ENCODE measurements at regions not wholly inside any gene's neighbourhood (a gene's known extent, or its start where the extent isn't known, plus 50 kb on each side); places are given as distances from the start of the nearest gene placed in this dataset.

GRCh38 chr12:130090542-130090941 lies 71.7 kb upstream of the FZD10 start:
- BruUV-seq (replicated peaks) = no TSS peak
- CTCF ChIA-PET = no interaction called here
- DNase-seq = no peak
- TF ChIP-seq CTCF (IDR thresholded peaks at IDR 0.05; ENCODE audit: unreplicated experiment) = no peak
- Mint-ChIP-seq H3K27ac (ENCODE audit: unreplicated experiment) (no peak overlapping the region), H3K9me3 (ENCODE audit: low read depth, unreplicated experiment) (peaks cover 23% of the 10 kb centered on the region), H3K4me3 (ENCODE audit: low read depth, unreplicated experiment) (no peak overlapping the region), H3K27me3 (ENCODE audit: unreplicated experiment) (no peaks in the 10 kb centered on the region), H3K4me1 (ENCODE audit: low read depth, unreplicated experiment) (no peaks in the 10 kb centered on the region), H3K36me3 (ENCODE audit: insufficient read depth, unreplicated experiment) (no peaks in the 10 kb centered on the region)
- intact Hi-C loops (cut with micrococcal nuclease; ENCODE audit: unreplicated experiment) = no loop called here

DNA sequence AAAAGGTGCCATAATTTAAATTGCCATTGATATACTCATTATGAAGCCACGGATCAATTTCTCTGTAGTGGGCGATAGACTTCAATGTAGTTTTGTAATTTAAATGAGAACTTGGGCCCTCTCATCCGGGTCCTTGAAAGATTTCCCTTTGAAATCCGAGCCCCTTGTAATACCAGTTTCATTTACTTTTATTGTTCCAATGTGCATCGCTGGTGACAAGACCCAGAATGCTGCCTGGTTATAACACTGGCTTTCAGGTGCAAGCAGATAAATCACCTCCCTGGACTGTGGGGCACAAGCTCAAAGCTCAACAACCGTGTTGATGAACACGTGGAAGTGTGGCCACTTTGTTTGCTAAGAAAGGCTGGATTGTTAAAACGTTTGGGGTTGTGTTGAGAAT lies 68.9 kb upstream of the FZD10 start:
- CTCF ChIA-PET = no interaction called here
- no peaks in the 10 kb centered on the region for H3K36me3 Mint-ChIP-seq (ENCODE audit: insufficient read depth, unreplicated experiment)
- H3K4me3 Mint-ChIP-seq (ENCODE audit: low read depth, unreplicated experiment) = no peak overlapping the region
- BruUV-seq (replicated peaks) = no TSS peak
- no peaks in the 10 kb centered on the region for H3K27me3 Mint-ChIP-seq (ENCODE audit: unreplicated experiment)
- intact Hi-C loops (cut with micrococcal nuclease; ENCODE audit: unreplicated experiment) = no loop called here
- no peaks in the 10 kb centered on the region for H3K4me1 Mint-ChIP-seq (ENCODE audit: low read depth, unreplicated experiment)
- H3K9me3 Mint-ChIP-seq (ENCODE audit: low read depth, unreplicated experiment) = peaks cover 21% of the 10 kb centered on the region
- no peak for TF ChIP-seq CTCF (IDR thresholded peaks at IDR 0.05; ENCODE audit: unreplicated experiment)
- DNase-seq = no peak
- no peak overlapping the region for H3K27ac Mint-ChIP-seq (ENCODE audit: unreplicated experiment)

DNA sequence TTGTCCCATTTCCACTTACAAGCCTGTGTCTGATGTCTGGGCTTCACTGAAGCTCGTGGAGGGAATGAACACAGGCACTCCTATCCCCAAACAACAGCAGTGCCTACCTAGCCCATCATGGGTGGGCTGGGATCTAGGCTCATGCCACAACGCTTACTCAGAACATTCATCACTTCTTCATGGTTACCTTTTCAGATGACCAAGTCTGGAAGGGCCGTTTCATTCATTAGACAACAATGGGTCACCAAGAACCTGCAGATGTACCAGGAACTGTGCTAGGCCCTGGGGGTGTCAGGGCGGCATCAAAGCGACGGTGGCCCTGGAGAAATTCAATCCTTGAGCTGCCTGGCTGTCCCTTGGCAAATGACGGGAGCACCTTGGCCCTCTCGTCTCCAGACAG lies 64.9 kb upstream of the FZD10 start:
- no peak for DNase-seq
- no peak for TF ChIP-seq CTCF (IDR thresholded peaks at IDR 0.05; ENCODE audit: unreplicated experiment)
- Mint-ChIP-seq H3K9me3 (ENCODE audit: low read depth, unreplicated experiment) (peaks cover 14% of the 10 kb centered on the region), H3K27me3 (ENCODE audit: unreplicated experiment) (no peaks in the 10 kb centered on the region), H3K4me1 (ENCODE audit: low read depth, unreplicated experiment) (no peaks in the 10 kb centered on the region), H3K27ac (ENCODE audit: unreplicated experiment) (no peak overlapping the region), H3K36me3 (ENCODE audit: insufficient read depth, unreplicated experiment) (no peaks in the 10 kb centered on the region), H3K4me3 (ENCODE audit: low read depth, unreplicated experiment) (no peak overlapping the region)
- BruUV-seq (replicated peaks) = no TSS peak
- intact Hi-C loops (cut with micrococcal nuclease; ENCODE audit: unreplicated experiment) = no loop called here
- CTCF ChIA-PET = no interaction called here

GRCh38 chr12:130097798-130098255 lies 64.4 kb upstream of the FZD10 start:
- DNase-seq = no peak
- TF ChIP-seq CTCF (IDR thresholded peaks at IDR 0.05; ENCODE audit: unreplicated experiment) = no peak
- Mint-ChIP-seq H3K4me3 (ENCODE audit: low read depth, unreplicated experiment) (no peak overlapping the region), H3K27ac (ENCODE audit: unreplicated experiment) (no peak overlapping the region), H3K4me1 (ENCODE audit: low read depth, unreplicated experiment) (no peaks in the 10 kb centered on the region), H3K27me3 (ENCODE audit: unreplicated experiment) (no peaks in the 10 kb centered on the region), H3K9me3 (ENCODE audit: low read depth, unreplicated experiment) (peaks cover 11% of the 10 kb centered on the region), H3K36me3 (ENCODE audit: insufficient read depth, unreplicated experiment) (no peaks in the 10 kb centered on the region)
- CTCF ChIA-PET = no interaction called here
- intact Hi-C loops (cut with micrococcal nuclease; ENCODE audit: unreplicated experiment) = no loop called here
- BruUV-seq (replicated peaks) = no TSS peak
